ENCODE measurements at regions not wholly inside any gene's neighbourhood (a gene's known extent, or its start where the extent isn't known, plus 50 kb on each side); places are given as distances from the start of the nearest gene placed in this dataset.

- intact Hi-C loops (cut with micrococcal nuclease), result loop anchor here (10.0 kb wide), 1 partner anchor 76 kb away; no protein-coding TSS in a partner anchor
- H3K4me1 Mint-ChIP-seq (ENCODE audit: low read depth), result peaks cover 4% of the 10 kb centered on the region
- H3K27ac Mint-ChIP-seq, result no peak overlapping the region
- no peak overlapping the region for H3K4me3 Mint-ChIP-seq (ENCODE audit: low read depth)
- H3K27me3 Mint-ChIP-seq (ENCODE audit: low read depth), result peaks cover 29% of the 10 kb centered on the region
- DNase-seq (ENCODE audit: low spot score), result no peak
- no peaks in the 10 kb centered on the region for H3K36me3 Mint-ChIP-seq (ENCODE audit: low read depth)
- H3K9me3 Mint-ChIP-seq, result no peaks in the 10 kb centered on the region
These were observed 95.1 kb upstream of the MRPS22 start for GRCh38 chr3:139248593-139249255.

DNA sequence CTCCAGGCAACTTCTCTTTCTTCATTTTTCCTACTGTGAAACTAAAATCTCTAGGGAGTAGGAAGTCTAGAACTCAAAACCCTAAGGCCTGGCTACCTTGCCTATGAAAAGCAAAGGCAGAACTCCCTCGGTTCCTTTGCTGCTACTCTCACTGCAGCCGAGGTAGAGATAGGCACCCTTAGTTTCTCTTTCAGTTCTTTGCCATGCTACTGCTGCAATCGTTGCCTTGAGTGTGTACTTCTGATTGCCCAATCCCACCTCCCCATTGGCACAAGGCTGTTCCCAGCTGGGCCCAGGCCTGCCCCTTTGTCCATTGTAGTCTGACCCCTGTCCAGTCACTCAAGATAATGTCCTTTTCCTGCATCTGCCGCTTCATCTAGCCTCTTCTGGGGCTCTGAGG, 92.3 kb upstream of the MRPS22 start:
- intact Hi-C loops (cut with micrococcal nuclease), result no loop called here
- H3K36me3 Mint-ChIP-seq (ENCODE audit: low read depth), result no peaks in the 10 kb centered on the region

DNA sequence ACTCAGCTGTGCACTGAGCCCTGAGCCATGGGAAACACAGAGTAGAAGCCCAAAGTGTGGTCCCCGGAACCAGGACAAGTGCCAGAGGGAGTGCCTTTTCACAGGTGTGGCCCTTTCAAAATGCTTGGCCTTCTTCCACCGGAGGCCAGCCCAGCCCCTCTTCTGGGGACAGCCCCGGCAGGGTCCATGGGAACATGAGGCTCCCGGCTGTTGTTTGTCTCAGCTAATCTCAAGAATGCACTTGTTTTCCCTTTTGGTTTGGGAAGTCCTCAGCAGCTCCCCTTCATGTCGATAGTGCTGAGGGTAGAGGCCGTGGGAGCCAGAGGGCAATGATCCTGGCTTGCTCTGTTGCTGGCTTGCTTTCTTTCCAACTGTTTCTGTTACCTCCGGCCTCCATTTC, 91.1 kb upstream of the MRPS22 start:
- intact Hi-C loops (cut with micrococcal nuclease), result no loop called here
- Mint-ChIP-seq H3K27ac (no peak overlapping the region), H3K4me3 (ENCODE audit: low read depth) (no peak overlapping the region), H3K9me3 (no peaks in the 10 kb centered on the region), H3K36me3 (ENCODE audit: low read depth) (no peaks in the 10 kb centered on the region), H3K27me3 (ENCODE audit: low read depth) (peaks cover 34% of the 10 kb centered on the region), H3K4me1 (ENCODE audit: low read depth) (peaks cover 3% of the 10 kb centered on the region)
- no peak for DNase-seq (ENCODE audit: low spot score)

More for the DNA sequence above, 92.3 kb upstream of the MRPS22 start:
- Mint-ChIP-seq H3K4me1 (ENCODE audit: low read depth) (peaks cover 4% of the 10 kb centered on the region), H3K4me3 (ENCODE audit: low read depth) (no peak overlapping the region), H3K27ac (no peak overlapping the region), H3K9me3 (no peaks in the 10 kb centered on the region), H3K27me3 (ENCODE audit: low read depth) (peaks cover 33% of the 10 kb centered on the region)
- no peak for DNase-seq (ENCODE audit: low spot score)

DNA sequence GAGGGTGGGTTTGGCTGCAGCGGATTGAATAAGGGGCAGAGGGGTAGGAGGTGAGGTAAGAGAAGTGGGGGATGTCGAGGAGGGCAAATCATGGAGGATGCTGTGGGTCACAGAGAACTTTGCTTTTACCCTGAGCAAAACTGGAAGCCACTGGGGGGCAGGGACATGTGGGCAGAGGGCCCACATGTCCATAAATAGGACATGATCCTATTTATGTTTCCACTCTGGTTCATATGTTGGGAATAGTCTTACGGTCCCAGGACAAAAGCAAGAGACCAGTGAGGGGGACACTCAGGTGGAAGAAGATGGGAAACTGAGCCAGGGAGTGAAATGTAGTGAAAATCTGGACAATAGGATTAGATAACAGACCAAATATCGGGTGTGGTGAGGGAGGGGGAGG, 85.5 kb upstream of the MRPS22 start:
- DNase-seq (ENCODE audit: low spot score), result no peak
- Mint-ChIP-seq H3K4me1 (ENCODE audit: low read depth) (no peaks in the 10 kb centered on the region), H3K36me3 (ENCODE audit: low read depth) (no peaks in the 10 kb centered on the region), H3K27me3 (ENCODE audit: low read depth) (peaks cover 26% of the 10 kb centered on the region), H3K9me3 (no peaks in the 10 kb centered on the region), H3K4me3 (ENCODE audit: low read depth) (no peak overlapping the region), H3K27ac (no peak overlapping the region)
- intact Hi-C loops (cut with micrococcal nuclease), result no loop called here

DNA sequence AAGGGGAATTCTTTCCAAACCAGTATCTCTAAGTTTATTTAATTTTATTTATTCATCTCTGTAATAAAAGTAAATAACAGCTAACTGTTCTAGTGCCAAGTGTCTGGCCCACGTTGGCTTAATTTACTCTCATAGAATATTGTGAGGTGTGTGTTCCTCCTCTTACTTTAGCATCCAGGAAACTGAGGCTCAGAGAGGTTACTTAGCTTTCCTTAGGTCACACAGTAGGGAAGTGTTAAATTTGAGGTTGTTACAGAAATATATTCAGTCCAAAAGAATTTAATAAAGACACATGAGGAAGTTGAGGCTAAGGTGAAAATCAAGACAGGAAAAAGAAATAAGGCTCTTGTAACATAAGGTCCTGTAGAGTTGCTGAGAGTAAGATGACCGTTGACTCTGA, 84.4 kb upstream of the MRPS22 start:
- no peaks in the 10 kb centered on the region for H3K36me3 Mint-ChIP-seq (ENCODE audit: low read depth)
- intact Hi-C loops (cut with micrococcal nuclease), result no loop called here
- no peak overlapping the region for H3K27ac Mint-ChIP-seq
- H3K9me3 Mint-ChIP-seq, result no peaks in the 10 kb centered on the region
- no peak for DNase-seq (ENCODE audit: low spot score)
- peaks cover 21% of the 10 kb centered on the region for H3K27me3 Mint-ChIP-seq (ENCODE audit: low read depth)
- H3K4me3 Mint-ChIP-seq (ENCODE audit: low read depth), result no peak overlapping the region
- H3K4me1 Mint-ChIP-seq (ENCODE audit: low read depth), result no peaks in the 10 kb centered on the region

DNA sequence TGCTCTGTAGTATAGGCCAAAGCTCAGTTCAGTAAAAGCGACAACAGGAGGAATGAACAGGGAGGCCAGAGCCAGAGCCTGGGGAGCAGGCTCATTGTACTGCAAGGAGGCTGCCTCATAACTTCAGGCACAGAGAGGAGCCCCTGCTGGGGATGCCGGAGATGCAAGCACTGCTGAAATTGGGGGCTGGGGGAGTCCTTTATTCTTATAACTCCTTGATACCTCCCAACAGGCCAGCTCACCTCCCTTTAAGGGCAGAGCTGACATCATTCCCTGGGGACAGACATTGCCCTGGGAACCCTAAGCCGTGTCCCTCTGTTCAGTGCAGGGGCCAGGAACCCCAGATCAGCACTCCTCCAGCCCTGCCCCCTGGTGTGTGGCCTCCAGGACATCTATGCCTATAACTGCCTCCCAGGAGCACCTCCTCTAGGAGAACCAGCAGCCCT, 83.8 kb upstream of the MRPS22 start:
- H3K4me1 Mint-ChIP-seq (ENCODE audit: low read depth), result no peaks in the 10 kb centered on the region
- no peaks in the 10 kb centered on the region for H3K9me3 Mint-ChIP-seq
- no peak for DNase-seq (ENCODE audit: low spot score)
- H3K4me3 Mint-ChIP-seq (ENCODE audit: low read depth), result no peak overlapping the region
- H3K36me3 Mint-ChIP-seq (ENCODE audit: low read depth), result no peaks in the 10 kb centered on the region
- no peak overlapping the region for H3K27ac Mint-ChIP-seq
- intact Hi-C loops (cut with micrococcal nuclease), result no loop called here
- H3K27me3 Mint-ChIP-seq (ENCODE audit: low read depth), result peaks cover 18% of the 10 kb centered on the region

- DNase-seq (ENCODE audit: low spot score), result no peak
- H3K36me3 Mint-ChIP-seq (ENCODE audit: low read depth), result no peaks in the 10 kb centered on the region
- no peak overlapping the region for H3K27ac Mint-ChIP-seq
- intact Hi-C loops (cut with micrococcal nuclease), result no loop called here
- no peaks in the 10 kb centered on the region for H3K9me3 Mint-ChIP-seq
- no peak overlapping the region for H3K4me3 Mint-ChIP-seq (ENCODE audit: low read depth)
- H3K4me1 Mint-ChIP-seq (ENCODE audit: low read depth), result no peaks in the 10 kb centered on the region
- H3K27me3 Mint-ChIP-seq (ENCODE audit: low read depth), result peaks cover 17% of the 10 kb centered on the region
These were observed 82.8 kb upstream of the MRPS22 start for GRCh38 chr3:139260793-139261736.

- Mint-ChIP-seq H3K27me3 (ENCODE audit: low read depth) (peaks cover 16% of the 10 kb centered on the region), H3K27ac (no peak overlapping the region), H3K36me3 (ENCODE audit: low read depth) (no peaks in the 10 kb centered on the region), H3K4me1 (ENCODE audit: low read depth) (no peaks in the 10 kb centered on the region), H3K4me3 (ENCODE audit: low read depth) (no peak overlapping the region), H3K9me3 (no peaks in the 10 kb centered on the region)
- intact Hi-C loops (cut with micrococcal nuclease), result no loop called here
- DNase-seq (ENCODE audit: low spot score), result no peak
These were observed 81.8 kb upstream of the MRPS22 start for GRCh38 chr3:139261754-139262586.

DNA sequence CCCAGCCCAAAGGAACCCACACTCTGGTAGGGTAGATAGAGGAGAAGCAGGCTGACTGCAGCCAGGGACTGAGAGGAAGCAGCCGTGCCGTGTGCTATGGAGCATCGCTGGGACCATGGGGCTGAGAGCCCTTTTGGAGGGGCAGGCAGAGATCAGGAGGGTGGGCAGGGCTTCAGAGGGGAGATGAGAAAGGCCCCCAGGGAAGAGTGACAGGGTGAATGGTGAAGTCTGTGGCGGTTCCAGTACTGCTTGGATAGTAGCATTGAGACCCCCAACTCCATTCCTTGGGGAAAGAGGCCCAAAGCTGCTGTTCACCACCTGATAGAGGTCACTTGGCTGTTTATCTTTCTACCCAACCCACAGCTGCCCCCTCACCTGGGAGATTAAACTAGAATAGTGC, 80.0 kb upstream of the MRPS22 start:
- DNase-seq (ENCODE audit: low spot score), result no peak
- no peak overlapping the region for H3K27ac Mint-ChIP-seq
- H3K9me3 Mint-ChIP-seq, result no peaks in the 10 kb centered on the region
- H3K27me3 Mint-ChIP-seq (ENCODE audit: low read depth), result peaks cover 12% of the 10 kb centered on the region
- H3K4me3 Mint-ChIP-seq (ENCODE audit: low read depth), result no peak overlapping the region
- H3K4me1 Mint-ChIP-seq (ENCODE audit: low read depth), result no peaks in the 10 kb centered on the region
- no peaks in the 10 kb centered on the region for H3K36me3 Mint-ChIP-seq (ENCODE audit: low read depth)
- intact Hi-C loops (cut with micrococcal nuclease), result no loop called here

- H3K36me3 Mint-ChIP-seq (ENCODE audit: low read depth), result no peaks in the 10 kb centered on the region
- no peaks in the 10 kb centered on the region for H3K4me1 Mint-ChIP-seq (ENCODE audit: low read depth)
- H3K4me3 Mint-ChIP-seq (ENCODE audit: low read depth), result no peak overlapping the region
- intact Hi-C loops (cut with micrococcal nuclease), result no loop called here
- no peak for DNase-seq (ENCODE audit: low spot score)
- peaks cover 12% of the 10 kb centered on the region for H3K27me3 Mint-ChIP-seq (ENCODE audit: low read depth)
- no peaks in the 10 kb centered on the region for H3K9me3 Mint-ChIP-seq
- no peak overlapping the region for H3K27ac Mint-ChIP-seq
These were observed 79.4 kb upstream of the MRPS22 start for GRCh38 chr3:139264375-139264774.

- Mint-ChIP-seq H3K36me3 (ENCODE audit: low read depth) (no peaks in the 10 kb centered on the region), H3K27ac (no peak overlapping the region), H3K4me1 (ENCODE audit: low read depth) (no peaks in the 10 kb centered on the region), H3K27me3 (ENCODE audit: low read depth) (peaks cover 6% of the 10 kb centered on the region), H3K9me3 (no peaks in the 10 kb centered on the region), H3K4me3 (ENCODE audit: low read depth) (no peak overlapping the region)
- intact Hi-C loops (cut with micrococcal nuclease), result no loop called here
- no peak for DNase-seq (ENCODE audit: low spot score)
These were observed 78.4 kb upstream of the MRPS22 start for GRCh38 chr3:139265131-139266016.

All from activated T-helper 2 cell treated with anti-CD3 and anti-CD28 coated beads, Interferon-gamma antibody, Interleukin-2, Interleukin-4, amounts not matched to agents 10 μg/mL and 5 μg/mL and 100 μg/mL, durations not matched to agents 14 hours and 24 hours and 36 hours (primary cell).